Loucy (cell line): ENCODE measurements at regions not wholly inside any gene's neighbourhood (a gene's known extent, or its start where the extent isn't known, plus 50 kb on each side); places are given as distances from the start of the nearest gene placed in this dataset.

Source experiments
- H2AFZ ChIP-seq: fragments of 200-600 bp; sonication (generic); 2 replicates; pipeline ENCODE4 v1.6.0; 2016; ENCODE audit warnings: antibody characterized with exemption, mild to moderate bottlenecking, low read length, moderate library complexity
- H3F3A ChIP-seq: fragments of 200-600 bp; 2 replicates; pipeline ENCODE4 v1.6.0; 2016; ENCODE audit warnings: antibody characterized with exemption, low read depth, mild to moderate bottlenecking
- H3K27me3 ChIP-seq: fragments of 200-600 bp; sonication (generic); 2 replicates; pipeline ENCODE4 v1.6.1; 2014; ENCODE audit warnings: low read length, mild to moderate bottlenecking; ENCODE audit not compliant: insufficient read depth, poor library complexity, severe bottlenecking
- H3K36me3 ChIP-seq: fragments of 200-600 bp; sonication (generic); 2 replicates; pipeline ENCODE4 v1.6.1; 2016; ENCODE audit warnings: low read length; ENCODE audit not compliant: insufficient read depth
- H3K4me1 ChIP-seq: fragments of 200-600 bp; sonication (generic); 2 replicates; pipeline ENCODE4 v1.5.1; 2014; ENCODE audit warnings: low read length, mild to moderate bottlenecking; ENCODE audit not compliant: insufficient read depth, poor library complexity, severe bottlenecking
- H3K4me2 ChIP-seq: fragments of 200-600 bp; sonication (generic); 2 replicates; pipeline ENCODE4 v1.6.0; 2014; ENCODE audit warnings: antibody characterized with exemption, low read length, low read depth, mild to moderate bottlenecking; ENCODE audit not compliant: poor library complexity, severe bottlenecking
- H3K4me3 ChIP-seq: fragments of 200-600 bp; sonication (generic); 2 replicates; pipeline ENCODE4 v1.5.1; 2014; ENCODE audit warnings: low read length, mild to moderate bottlenecking, mixed read lengths; ENCODE audit not compliant: poor library complexity, severe bottlenecking
- H3K79me2 ChIP-seq: fragments of 200-600 bp; sonication (generic); 2 replicates; pipeline ENCODE4 v1.6.1; 2014; ENCODE audit warnings: low read length; ENCODE audit not compliant: insufficient read depth
- H3K9ac ChIP-seq: fragments of 200-600 bp; sonication (generic); 2 replicates; pipeline ENCODE4 v1.6.0; 2014; ENCODE audit warnings: mild to moderate bottlenecking, low read depth, low read length, moderate library complexity; ENCODE audit not compliant: poor library complexity, severe bottlenecking
- H3K9me2 ChIP-seq: fragments of 200-600 bp; sonication (generic); replicated peaks from 2 replicates; pipeline ENCODE4 v1.6.1; 2016; ENCODE audit warnings: low read depth, low read length, mixed read lengths
- H3K9me3 ChIP-seq: fragments of 200-600 bp; sonication (generic); 2 replicates; pipeline ENCODE4 v1.6.1; 2014; ENCODE audit warnings: mild to moderate bottlenecking, antibody characterized with exemption, low read length, low read depth; ENCODE audit not compliant: insufficient read depth
- H4K20me1 ChIP-seq: fragments of 200-600 bp; sonication (generic); 2 replicates; pipeline ENCODE4 v1.6.0; 2014; ENCODE audit warnings: antibody characterized with exemption, low read length, mild to moderate bottlenecking; ENCODE audit not compliant: insufficient read depth, poor library complexity, severe bottlenecking
- CTCF ChIP-seq: fragments of 200-600 bp; sonication (generic); conservative IDR thresholded peaks from 2 replicates; pipeline ENCODE4 v1.5.1; 2014; ENCODE audit warnings: mild to moderate bottlenecking, antibody characterized with exemption, low read length
- EZH2phosphoT487 ChIP-seq: fragments of 200-600 bp; IDR thresholded peaks from 2 replicates; pipeline ENCODE4 v1.6.1; 2018; ENCODE audit warnings: antibody characterized with exemption, mild to moderate bottlenecking, moderate library complexity, borderline replicate concordance

- Histone ChIP-seq H3K9me3 (no peaks in the 10 kb centered on the region), H3K4me2 (no peak overlapping the region), H3K9ac (no peak overlapping the region), H3K4me3 (no peak overlapping the region), H3K4me1 (no peaks in the 10 kb centered on the region), H2AFZ (no peak overlapping the region), H3K9me2 (no peaks in the 10 kb centered on the region), H3K36me3 (no peaks in the 10 kb centered on the region), H3F3A (no peaks in the 10 kb centered on the region), H4K20me1 (no peaks in the 10 kb centered on the region), H3K27me3 (no peaks in the 10 kb centered on the region), H3K79me2 (no peaks in the 10 kb centered on the region)
- TF ChIP-seq CTCF (no peak), EZH2phosphoT487 (no peak)
Observed at GRCh38 chr5:12335938-12336337, 431.7 kb upstream of the CTNND2 start.

GRCh38 chr5:12332480-12332879 lies 428.2 kb upstream of the CTNND2 start:
- Histone ChIP-seq H3K27me3 (no peaks in the 10 kb centered on the region), H3F3A (no peaks in the 10 kb centered on the region), H3K4me2 (no peak overlapping the region), H3K4me1 (no peaks in the 10 kb centered on the region), H3K9me3 (no peaks in the 10 kb centered on the region), H3K9me2 (no peaks in the 10 kb centered on the region), H2AFZ (no peak overlapping the region), H3K36me3 (no peaks in the 10 kb centered on the region), H3K79me2 (no peaks in the 10 kb centered on the region), H3K4me3 (no peak overlapping the region), H4K20me1 (no peaks in the 10 kb centered on the region), H3K9ac (no peak overlapping the region)
- no peak for TF ChIP-seq EZH2phosphoT487
- TF ChIP-seq CTCF, result no peak

- H3K79me2 ChIP-seq, result no peaks in the 10 kb centered on the region
- no peaks in the 10 kb centered on the region for H3K36me3 ChIP-seq
- TF ChIP-seq EZH2phosphoT487 (no peak), CTCF (no peak)
- no peaks in the 10 kb centered on the region for H3K4me1 ChIP-seq
- H3K9me3 ChIP-seq, result no peaks in the 10 kb centered on the region
- H3K27me3 ChIP-seq, result no peaks in the 10 kb centered on the region
- no peak overlapping the region for H2AFZ ChIP-seq
- H4K20me1 ChIP-seq, result no peaks in the 10 kb centered on the region
- H3K4me2 ChIP-seq, result no peak overlapping the region
- H3K9me2 ChIP-seq, result no peaks in the 10 kb centered on the region
- H3K4me3 ChIP-seq, result no peak overlapping the region
- H3F3A ChIP-seq, result no peaks in the 10 kb centered on the region
- H3K9ac ChIP-seq, result no peak overlapping the region
Observed at GRCh38 chr5:12330993-12331588, 426.8 kb upstream of the CTNND2 start.
